Cardiac septum (tissue), 1 donor: ENCODE measurements at regions not wholly inside any gene's neighbourhood (a gene's known extent, or its start where the extent isn't known, plus 50 kb on each side); places are given as distances from the start of the nearest gene placed in this dataset.

Experiments
- DNase-seq: peaks from one replicate; pipeline ENCODE4 v3.0.0-alpha.2; 2020; ENCODE audit warnings: low spot score
- intact Hi-C: fragments of 100-400 bp; cut with DNase I; formaldehyde crosslinking; loops from one replicate; pipeline ENCODE4 v1.14.0; 2022
- donor health status: DM: no; HTN: no; CAD: no.

GRCh38 chr13:74647211-74647610 lies 513.0 kb upstream of the KLF12 start:
- no peak for DNase-seq
- intact Hi-C loops, result no loop called here

DNA sequence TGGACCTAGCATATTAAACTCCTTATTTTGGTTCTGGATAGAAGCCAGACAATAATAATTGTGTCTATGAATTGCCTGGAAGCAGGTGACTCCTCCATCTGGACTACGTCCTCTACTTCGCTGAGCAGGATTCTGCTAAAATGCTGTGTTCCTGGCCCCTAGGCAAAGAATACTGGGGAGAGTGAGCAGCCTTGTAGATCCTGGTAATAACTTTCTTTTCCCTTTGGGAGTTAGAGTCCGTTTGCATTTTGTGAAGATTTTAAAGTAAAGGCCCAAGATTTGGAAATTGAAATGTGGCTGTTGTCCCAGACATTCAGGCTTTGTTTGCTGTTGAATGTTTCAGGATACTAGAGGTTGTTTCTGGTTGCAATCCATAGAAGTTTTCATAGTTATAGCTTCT lies 511.9 kb upstream of the KLF12 start:
- intact Hi-C loops, result no loop called here
- no peak for DNase-seq

DNA sequence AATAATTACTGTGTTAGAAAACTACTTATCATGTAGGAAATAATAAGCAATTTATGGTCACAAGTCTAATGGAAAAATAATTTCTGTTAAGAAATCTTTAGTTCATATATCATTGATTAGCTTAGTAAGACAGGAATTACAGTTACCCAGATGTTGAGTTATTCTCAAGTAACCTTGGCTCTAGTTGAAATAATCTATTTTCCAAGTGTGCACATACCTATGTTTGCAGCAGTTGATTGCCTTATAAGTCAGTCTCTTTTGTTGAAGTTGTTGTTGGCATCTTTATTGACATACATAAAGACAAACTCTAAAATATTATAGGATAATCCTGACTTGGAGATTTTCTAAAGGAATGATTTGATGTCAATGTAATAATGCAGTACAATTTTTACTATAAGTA lies 511.4 kb upstream of the KLF12 start:
- no peak for DNase-seq
- intact Hi-C loops, result no loop called here

- intact Hi-C loops, result no loop called here
- DNase-seq, result no peak
These were observed 510.0 kb upstream of the KLF12 start for GRCh38 chr13:74644229-74644628.

GRCh38 chr13:74641586-74641985 lies 507.4 kb upstream of the KLF12 start:
- intact Hi-C loops, result no loop called here
- no peak for DNase-seq

DNA sequence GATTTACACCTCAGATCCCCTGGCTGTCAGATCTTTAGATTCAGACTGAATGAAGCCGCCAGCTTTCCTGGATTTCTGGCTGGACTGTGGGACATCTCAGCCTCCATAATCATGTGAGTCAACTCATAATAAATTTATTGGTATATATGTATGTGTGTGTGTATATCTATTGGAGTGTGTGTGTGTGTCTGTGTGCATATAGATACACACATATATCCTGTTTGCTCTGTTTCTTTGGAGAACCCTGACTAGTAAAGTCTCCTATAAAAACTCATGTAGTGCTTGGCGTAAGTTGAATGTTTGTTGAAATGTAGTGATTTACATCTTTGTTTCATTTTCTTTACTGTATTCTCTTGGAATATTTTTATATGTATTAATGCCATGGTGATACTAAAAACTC lies 499.5 kb upstream of the KLF12 start:
- intact Hi-C loops, result no loop called here
- no peak for DNase-seq

DNA sequence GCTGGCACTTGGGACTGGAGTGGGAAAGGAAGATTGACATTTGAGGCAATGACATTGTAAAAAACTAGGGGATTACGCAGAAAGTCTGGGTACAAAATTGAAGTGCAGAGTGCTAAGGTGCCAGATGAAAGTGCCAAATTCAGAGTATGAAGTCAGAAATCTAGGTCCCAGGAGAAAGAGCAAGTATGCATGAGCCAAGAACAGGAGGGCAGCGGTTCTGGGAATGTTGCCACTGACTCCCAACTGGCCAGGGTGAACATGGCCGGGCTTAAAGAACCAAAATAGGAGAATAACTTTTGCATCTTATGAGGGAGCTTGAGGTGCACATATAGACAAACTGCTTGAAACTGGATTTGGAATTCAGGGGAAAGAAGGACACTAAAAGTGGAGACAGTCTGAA lies 495.8 kb upstream of the KLF12 start:
- DNase-seq, result no peak
- intact Hi-C loops, result no loop called here

- DNase-seq, result no peak
These were observed 491.3 kb upstream of the KLF12 start for GRCh38 chr13:74625541-74625940.

GRCh38 chr13:74623761-74624160 lies 489.6 kb upstream of the KLF12 start:
- intact Hi-C loops, result no loop called here
- DNase-seq, result no peak

More at GRCh38 chr13:74625541-74625940, 491.3 kb upstream of the KLF12 start:
- intact Hi-C loops, result no loop called here

DNA sequence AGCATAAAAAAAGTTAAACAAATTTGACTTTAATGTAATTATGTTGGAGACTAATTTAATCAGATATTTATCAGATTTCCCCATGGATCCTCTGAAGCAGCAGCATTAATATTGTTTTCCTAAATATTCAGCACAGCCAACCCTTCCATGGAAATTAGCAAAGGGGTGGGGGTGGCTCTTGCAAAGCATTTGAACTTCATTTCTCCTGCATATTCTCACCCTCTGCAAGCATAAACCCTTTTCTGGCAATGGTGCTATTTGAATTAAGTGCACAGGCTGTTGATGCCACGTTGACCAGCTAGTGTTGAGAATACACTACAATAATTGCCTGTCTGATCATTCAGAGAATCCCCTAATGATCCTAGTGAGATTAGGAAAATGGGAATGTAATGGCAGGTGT lies 488.1 kb upstream of the KLF12 start:
- DNase-seq, result no peak
- intact Hi-C loops, result no loop called here

GRCh38 chr13:74620711-74621110 lies 486.5 kb upstream of the KLF12 start:
- no peak for DNase-seq
- intact Hi-C loops, result no loop called here

- intact Hi-C loops, result no loop called here
- no peak for DNase-seq
These were observed 486.1 kb upstream of the KLF12 start for GRCh38 chr13:74620308-74620707.

GRCh38 chr13:74597526-74597925 lies 463.3 kb upstream of the KLF12 start:
- intact Hi-C loops, result no loop called here
- DNase-seq, result no peak

GRCh38 chr13:74596691-74597090 lies 462.5 kb upstream of the KLF12 start:
- DNase-seq, result no peak
- intact Hi-C loops, result no loop called here

DNA sequence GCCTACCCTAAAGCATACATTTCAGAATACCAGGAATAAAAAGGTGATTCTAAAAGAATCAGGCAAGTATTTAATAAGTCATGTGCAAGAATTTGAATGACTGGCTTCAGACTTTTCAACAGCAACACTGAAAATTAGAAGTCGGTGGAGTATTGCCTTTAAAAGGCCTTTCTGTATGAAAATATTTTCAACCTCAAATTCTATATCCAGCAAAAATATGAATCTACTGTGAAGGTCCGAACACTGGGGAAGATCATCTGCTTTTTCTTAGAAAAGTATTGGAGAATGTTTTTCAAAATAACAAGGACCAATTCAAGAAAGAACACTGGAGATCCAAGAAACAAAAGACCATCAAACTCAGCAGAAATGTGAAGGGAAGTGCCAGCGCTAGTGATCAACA lies 459.5 kb upstream of the KLF12 start:
- intact Hi-C loops, result no loop called here
- DNase-seq, result no peak

DNA sequence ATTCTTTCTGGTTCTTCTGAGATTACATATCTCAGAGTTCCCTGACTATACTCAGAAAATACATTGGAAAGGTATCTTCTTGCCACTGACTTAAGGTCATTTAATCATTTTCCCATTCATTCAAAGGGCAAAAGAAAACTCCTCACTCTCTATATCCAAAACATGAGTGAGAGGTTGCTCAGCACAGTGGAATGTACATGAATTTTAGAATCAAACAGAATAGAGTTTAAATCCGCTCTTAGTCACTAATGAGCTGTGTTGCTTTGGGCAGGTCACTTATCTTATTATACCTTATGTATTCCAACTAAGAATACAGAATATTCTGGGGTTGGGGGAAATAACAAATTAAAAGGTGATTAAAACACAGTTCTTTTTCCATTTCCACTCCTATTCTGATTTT lies 452.6 kb upstream of the KLF12 start:
- intact Hi-C loops, result no loop called here
- no peak for DNase-seq

DNA sequence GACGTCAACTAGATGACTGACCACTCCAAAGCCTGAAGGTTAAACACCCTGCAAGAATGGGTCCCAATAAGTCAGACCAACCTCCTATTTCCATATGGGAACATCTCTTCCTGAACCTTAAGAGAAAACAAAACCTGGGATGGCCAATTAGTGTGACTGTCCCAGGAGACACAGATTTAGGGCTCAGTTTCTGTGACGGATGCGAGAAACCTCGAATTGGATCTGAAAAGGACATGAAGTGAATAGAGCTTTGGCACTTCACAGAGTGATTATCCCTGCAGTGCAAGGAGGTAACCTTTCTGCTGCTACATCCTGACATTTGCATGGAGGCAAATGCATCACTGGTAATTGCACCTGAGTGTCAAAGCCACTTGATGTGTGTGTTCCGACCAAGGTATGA lies 442.2 kb upstream of the KLF12 start:
- DNase-seq, result no peak
- intact Hi-C loops, result loop anchor here (10.0 kb wide), 2 partner anchors 442 to 648 kb away; partner anchors contain the start of gene KLF12

- intact Hi-C loops, result loop anchor here (10.0 kb wide), 2 partner anchors 441 to 649 kb away; partner anchors contain the start of gene KLF12
- peak; percentile 94 for DNase-seq
These were observed 441.5 kb upstream of the KLF12 start for GRCh38 chr13:74575729-74576125.

- intact Hi-C loops, result loop anchor here (10.0 kb wide), 2 partner anchors 440 to 650 kb away; partner anchors contain the start of gene KLF12
- no peak for DNase-seq
These were observed 440.9 kb upstream of the KLF12 start for GRCh38 chr13:74574964-74575728.

- no peak for DNase-seq
- intact Hi-C loops, result loop anchor here (10.0 kb wide), 2 partner anchors 439 to 651 kb away; partner anchors contain the start of gene KLF12
These were observed 439.4 kb upstream of the KLF12 start for GRCh38 chr13:74573654-74574053.

- intact Hi-C loops, result loop anchor here (10.0 kb wide), 2 partner anchors 437 to 653 kb away; partner anchors contain the start of gene KLF12
These were observed 437.6 kb upstream of the KLF12 start for GRCh38 chr13:74571811-74572210.

More at GRCh38 chr13:74571811-74572210, 437.6 kb upstream of the KLF12 start:
- no peak for DNase-seq
